OCI-LY1 (cell line): ENCODE measurements at regions not wholly inside any gene's neighbourhood (a gene's known extent, or its start where the extent isn't known, plus 50 kb on each side); places are given as distances from the start of the nearest gene placed in this dataset.

Experiments used
- H2AFZ ChIP-seq: fragments of 200-600 bp; sonication (generic), shearing (Covaris generic); 2 replicates; pipeline ENCODE4 v1.6.0; 2014; ENCODE audit warnings: antibody characterized with exemption, mild to moderate bottlenecking, low read length
- H3F3A ChIP-seq: fragments of 200-600 bp; sonication (generic), shearing (Covaris generic); 2 replicates; pipeline ENCODE4 v1.6.0; 2014; ENCODE audit warnings: mild to moderate bottlenecking, antibody characterized with exemption, low read length, moderate library complexity; ENCODE audit not compliant: insufficient read depth
- H3K27ac ChIP-seq: fragments of 200-600 bp; sonication (generic); 2 replicates; pipeline ENCODE4 v1.5.1; 2014; ENCODE audit warnings: low read length, mixed run types, mild to moderate bottlenecking, low read depth; ENCODE audit not compliant: poor library complexity, severe bottlenecking
- H3K27me3 ChIP-seq: fragments of 200-600 bp; sonication (generic); 2 replicates; pipeline ENCODE4 v1.6.0; 2014; ENCODE audit warnings: antibody characterized with exemption, mild to moderate bottlenecking, low read length, moderate library complexity; ENCODE audit not compliant: insufficient read depth
- H3K36me3 ChIP-seq: fragments of 200-600 bp; sonication (generic); 2 replicates; pipeline ENCODE4 v1.6.1; 2014; ENCODE audit warnings: mild to moderate bottlenecking, antibody characterized with exemption, low read length, moderate library complexity, mixed read lengths; ENCODE audit not compliant: insufficient read depth
- H3K4me1 ChIP-seq: fragments of 200-600 bp; sonication (generic); 2 replicates; pipeline ENCODE4 v1.5.1; 2014; ENCODE audit warnings: mild to moderate bottlenecking, low read length, moderate library complexity; ENCODE audit not compliant: insufficient read depth, severe bottlenecking
- H3K4me2 ChIP-seq: fragments of 200-600 bp; sonication (generic), shearing (Covaris generic); 2 replicates; pipeline ENCODE4 v1.6.1; 2014; ENCODE audit warnings: low read length
- H3K4me3 ChIP-seq: fragments of 200-600 bp; sonication (generic); 2 replicates; pipeline ENCODE4 v1.5.1; 2014; ENCODE audit warnings: low read length, low read depth, mild to moderate bottlenecking, mixed read lengths; ENCODE audit not compliant: poor library complexity, severe bottlenecking
- H3K79me2 ChIP-seq: fragments of 200-600 bp; shearing (Covaris generic); 2 replicates; pipeline ENCODE4 v1.6.1; 2016; ENCODE audit warnings: mixed run types, low read length, mixed read lengths; ENCODE audit not compliant: insufficient read depth
- H3K9ac ChIP-seq: fragments of 200-600 bp; sonication (generic), shearing (Covaris generic); 2 replicates; pipeline ENCODE4 v1.6.1; 2014; ENCODE audit warnings: mild to moderate bottlenecking, low read length, mixed read lengths
- H3K9me2 ChIP-seq: fragments of 200-600 bp; sonication (generic), shearing (Covaris generic); 2 replicates; pipeline ENCODE4 v1.6.1; 2014; ENCODE audit warnings: low read depth, mild to moderate bottlenecking, low read length, mixed read lengths
- H3K9me3 ChIP-seq: fragments of 200-600 bp; shearing (Covaris generic); 2 replicates; pipeline ENCODE4 v1.6.1; 2014; ENCODE audit warnings: low read length, mixed read lengths
- H4K20me1 ChIP-seq: fragments of 200-600 bp; sonication (generic), shearing (Covaris generic); 2 replicates; pipeline ENCODE4 v1.6.0; 2016; ENCODE audit warnings: mild to moderate bottlenecking, low read length; ENCODE audit not compliant: insufficient read depth
- EZH2 ChIP-seq: fragments of 200-600 bp; sonication (generic), shearing (Covaris generic); IDR thresholded peaks from 2 replicates; pipeline ENCODE4 v1.8.0; 2017; ENCODE audit warnings: borderline replicate concordance, mixed run types, mild to moderate bottlenecking, antibody characterized with exemption, low read length, moderate library complexity, mixed read lengths
- TF ChIP-seq, protein P1 (sequence below): fragments of 200-600 bp; sonication (generic), shearing (Covaris generic); IDR thresholded peaks from 2 replicates; pipeline ENCODE4 v1.5.1; 2017; ENCODE audit warnings: mild to moderate bottlenecking, antibody characterized with exemption, low read length, moderate library complexity, mixed read lengths

DNA sequence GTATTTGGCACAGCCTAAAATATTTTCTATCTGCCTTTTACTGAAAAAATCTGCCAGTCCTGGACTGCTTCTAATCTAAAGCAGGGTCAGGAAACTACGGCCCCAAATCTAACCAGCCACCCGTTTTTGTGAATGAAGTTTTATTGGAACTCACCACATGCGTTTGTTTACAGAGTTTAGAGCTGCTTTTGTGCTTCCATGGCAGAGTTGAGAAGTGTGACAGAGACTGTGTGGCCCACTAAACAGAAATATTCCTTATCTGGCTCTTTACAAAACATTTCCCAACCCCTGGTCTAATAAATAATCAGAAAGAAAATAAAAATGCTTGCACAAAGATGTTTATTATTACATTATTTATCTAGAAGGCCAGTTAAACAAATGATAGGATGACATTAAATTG, 110.2 kb downstream of the COPRS start:
- H3K9me3 ChIP-seq = no peaks in the 10 kb centered on the region
- TF ChIP-seq, protein P1, sequence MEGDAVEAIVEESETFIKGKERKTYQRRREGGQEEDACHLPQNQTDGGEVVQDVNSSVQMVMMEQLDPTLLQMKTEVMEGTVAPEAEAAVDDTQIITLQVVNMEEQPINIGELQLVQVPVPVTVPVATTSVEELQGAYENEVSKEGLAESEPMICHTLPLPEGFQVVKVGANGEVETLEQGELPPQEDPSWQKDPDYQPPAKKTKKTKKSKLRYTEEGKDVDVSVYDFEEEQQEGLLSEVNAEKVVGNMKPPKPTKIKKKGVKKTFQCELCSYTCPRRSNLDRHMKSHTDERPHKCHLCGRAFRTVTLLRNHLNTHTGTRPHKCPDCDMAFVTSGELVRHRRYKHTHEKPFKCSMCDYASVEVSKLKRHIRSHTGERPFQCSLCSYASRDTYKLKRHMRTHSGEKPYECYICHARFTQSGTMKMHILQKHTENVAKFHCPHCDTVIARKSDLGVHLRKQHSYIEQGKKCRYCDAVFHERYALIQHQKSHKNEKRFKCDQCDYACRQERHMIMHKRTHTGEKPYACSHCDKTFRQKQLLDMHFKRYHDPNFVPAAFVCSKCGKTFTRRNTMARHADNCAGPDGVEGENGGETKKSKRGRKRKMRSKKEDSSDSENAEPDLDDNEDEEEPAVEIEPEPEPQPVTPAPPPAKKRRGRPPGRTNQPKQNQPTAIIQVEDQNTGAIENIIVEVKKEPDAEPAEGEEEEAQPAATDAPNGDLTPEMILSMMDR = no peak
- TF ChIP-seq EZH2 = no peak
- H3K79me2 ChIP-seq = no peaks in the 10 kb centered on the region
- H3K4me1 ChIP-seq = no peaks in the 10 kb centered on the region
- no peaks in the 10 kb centered on the region for H4K20me1 ChIP-seq
- no peaks in the 10 kb centered on the region for H3K9me2 ChIP-seq
- H3K27ac ChIP-seq = no peak overlapping the region
- H3F3A ChIP-seq = no peaks in the 10 kb centered on the region
- no peaks in the 10 kb centered on the region for H3K36me3 ChIP-seq
- H3K9ac ChIP-seq = no peak overlapping the region
- no peak overlapping the region for H3K4me3 ChIP-seq
- 0 out of 2 replicates have a peak, but pooled peaks cover 4% of the 10 kb centered on the region for H3K27me3 ChIP-seq
- no peak overlapping the region for H3K4me2 ChIP-seq
- H2AFZ ChIP-seq = no peak overlapping the region

DNA sequence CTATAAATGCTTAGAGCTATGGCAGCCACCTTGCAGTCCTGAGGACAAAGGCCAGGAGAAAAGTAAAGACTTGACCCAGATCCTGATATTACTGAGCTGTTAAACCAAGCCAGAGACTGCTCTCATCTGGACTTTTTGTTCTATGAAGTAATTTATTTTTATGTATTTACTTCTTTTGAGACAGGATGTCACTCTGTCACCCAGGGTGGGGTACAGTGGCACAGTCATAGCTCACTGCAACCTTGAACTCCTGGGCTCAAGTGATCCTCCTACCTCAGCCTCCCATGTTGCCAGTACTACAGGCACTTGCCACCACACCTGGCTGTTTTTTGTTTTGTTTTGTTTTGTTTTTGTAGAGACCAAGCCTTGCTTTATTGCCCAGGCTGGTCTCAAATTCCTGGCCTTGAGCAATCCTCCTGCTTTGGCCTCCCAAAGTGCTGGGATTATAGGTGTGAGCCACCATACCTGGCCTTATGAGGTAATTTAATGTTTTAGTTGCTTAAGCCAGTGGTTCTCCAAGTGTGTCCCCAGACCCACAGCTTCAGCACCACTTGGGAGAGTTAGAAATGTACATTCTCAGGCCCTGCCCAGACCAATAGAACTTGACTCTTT, 112.1 kb downstream of the COPRS start:
- Histone ChIP-seq H3K4me3 (no peak overlapping the region), H3K27me3 (0 out of 2 replicates have a peak, but pooled peaks cover 4% of the 10 kb centered on the region), H3K9me3 (no peaks in the 10 kb centered on the region), H3K9ac (no peak overlapping the region), H3F3A (no peaks in the 10 kb centered on the region), H2AFZ (no peak overlapping the region), H3K4me1 (no peaks in the 10 kb centered on the region), H4K20me1 (no peaks in the 10 kb centered on the region), H3K36me3 (no peaks in the 10 kb centered on the region), H3K79me2 (no peaks in the 10 kb centered on the region), H3K27ac (no peak overlapping the region), H3K9me2 (no peaks in the 10 kb centered on the region), H3K4me2 (no peak overlapping the region)
- no peak for TF ChIP-seq EZH2
- TF ChIP-seq, protein P1 = no peak

DNA sequence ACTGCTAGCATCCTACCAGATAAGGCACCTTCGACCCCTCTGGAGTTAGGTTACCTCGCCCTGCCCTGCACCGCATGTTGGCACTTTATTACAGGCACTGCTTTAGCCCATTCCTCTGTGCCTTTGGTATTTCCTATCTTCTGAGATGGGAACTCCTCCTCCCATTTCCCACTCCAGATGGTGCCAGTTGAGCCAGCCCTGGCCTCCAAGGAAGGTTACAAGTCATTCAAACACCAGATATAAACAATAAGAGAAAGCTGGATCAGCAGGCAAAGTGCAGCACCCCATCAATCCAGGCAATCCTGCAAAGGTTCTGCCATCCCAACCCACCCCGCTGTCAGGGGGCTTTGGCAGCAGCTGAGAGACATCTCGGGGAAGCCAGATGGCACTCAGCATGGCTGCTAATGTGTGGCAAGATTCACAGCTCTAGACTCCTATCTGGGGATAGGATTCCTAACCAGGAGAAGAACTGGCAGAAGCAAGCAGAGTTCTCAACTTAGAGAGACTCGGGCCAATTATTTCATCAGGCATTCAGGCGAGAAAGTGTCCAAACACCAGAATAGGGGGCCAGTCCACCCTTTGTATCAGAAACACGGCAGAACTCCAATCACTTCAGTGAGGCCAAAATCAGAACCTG, 113.0 kb downstream of the COPRS start:
- no peaks in the 10 kb centered on the region for H3K79me2 ChIP-seq
- no peak overlapping the region for H2AFZ ChIP-seq
- H3K4me3 ChIP-seq = no peak overlapping the region
- no peaks in the 10 kb centered on the region for H4K20me1 ChIP-seq
- no peak overlapping the region for H3K9ac ChIP-seq
- 0 out of 2 replicates have a peak, but pooled peaks cover 4% of the 10 kb centered on the region for H3K27me3 ChIP-seq
- H3K9me2 ChIP-seq = no peaks in the 10 kb centered on the region
- no peak overlapping the region for H3K4me2 ChIP-seq
- H3K27ac ChIP-seq = no peak overlapping the region
- H3K36me3 ChIP-seq = no peaks in the 10 kb centered on the region
- H3F3A ChIP-seq = no peaks in the 10 kb centered on the region
- H3K4me1 ChIP-seq = no peaks in the 10 kb centered on the region
- no peaks in the 10 kb centered on the region for H3K9me3 ChIP-seq
- TF ChIP-seq EZH2 = no peak
- TF ChIP-seq, protein P1 = no peak
